GM23248 (cell line): ENCODE measurements at regions not wholly inside any gene's neighbourhood (a gene's known extent, or its start where the extent isn't known, plus 50 kb on each side); places are given as distances from the start of the nearest gene placed in this dataset.

Experiments used
- EZH2 ChIP-seq: fragments of 200-600 bp; sonication (generic); IDR thresholded peaks from 2 replicates; pipeline ENCODE4 v1.6.1; 2018; ENCODE audit warnings: antibody characterized with exemption, mild to moderate bottlenecking; ENCODE audit not compliant: insufficient read depth, poor library complexity, severe bottlenecking
- EZH2phosphoT487 ChIP-seq: fragments of 200-600 bp; sonication (generic); IDR thresholded peaks from 2 replicates; pipeline ENCODE4 v1.6.1; 2018; ENCODE audit warnings: antibody characterized with exemption, moderate library complexity, mild to moderate bottlenecking, low read depth; ENCODE audit not compliant: insufficient read depth

- TF ChIP-seq EZH2 (no peak), EZH2phosphoT487 (no peak)
Observed at GRCh38 chr5:2196416-2196815, 313.7 kb upstream of the IRX4 start.
